GM12878 (cell line): ENCODE measurements at regions not wholly inside any gene's neighbourhood (a gene's known extent, or its start where the extent isn't known, plus 50 kb on each side); places are given as distances from the start of the nearest gene placed in this dataset.

Experiments used
- ATAC-seq: fragments of 200-7000 bp; cut with Tn5 transposase; 3 replicates; pipeline ENCODE4 v1.9.1; 2020; ENCODE audit warnings: mild to moderate bottlenecking, moderate library complexity
- BruUV-seq: library from RNA; stranded (reverse); fragments of 400-500 nt; replicated peaks from 2 replicates; lab custom pipeline; 2021; lab: Mats Ljungman, UMichigan
- CTCF ChIA-PET: fragments of 300-600 bp; sonication (Branson Sonifier 250); formaldehyde crosslinking; extraction: SDS; loops from one replicate; lab custom pipeline; 2021; ENCODE audit warnings: inconsistent platforms; lab: Yijun Ruan, JAX
- POLR2A ChIA-PET: fragments of 350-600 bp; formaldehyde crosslinking; extraction: SDS; loops from one replicate; lab custom pipeline; 2021; ENCODE audit warnings: inconsistent platforms; lab: Charles Lee
- RAD21 ChIA-PET: fragments of 300-600 bp; sonication (Branson Sonifier 250); formaldehyde crosslinking; loops from one replicate; lab custom pipeline; 2023; ENCODE audit warnings: antibody characterized with exemption; ENCODE audit not compliant: unreplicated experiment; lab: Charles Lee
- SMC1A ChIA-PET: fragments of 300-600 bp; sonication (Branson Sonifier 250); formaldehyde crosslinking; loops from one replicate; lab custom pipeline; 2023; ENCODE audit not compliant: unreplicated experiment, uncharacterized antibody; lab: Charles Lee
- DNase-seq: peaks from one replicate; pipeline ENCODE4 v3.0.0-alpha.2; 2011; ENCODE audit warnings: low read depth, low spot score
- FAIRE-seq: peaks from 3 replicates; lab custom pipeline; 2011; peaks lifted over from hg19 to GRCh38; lab: Jason Lieb, UNC
- H2AFZ ChIP-seq: 2 replicates; pipeline ENCODE4 v1.6.0; 2011; ENCODE audit warnings: low read depth, low read length, control low read depth; ENCODE audit not compliant: control insufficient read depth
- H3K27ac ChIP-seq: 2 replicates; pipeline ENCODE4 v1.5.1; 2011; ENCODE audit warnings: control low read depth; ENCODE audit not compliant: control insufficient read depth, insufficient read depth
- H3K27me3 ChIP-seq, 2 experiments: replicated peaks in 1 of 2; 2 replicates each; pipeline versions ENCODE4 v1.6.0 to v1.6.1; 2011; ENCODE audit warnings: low read length in 1 of 2; ENCODE audit not compliant: control insufficient read depth in 2 of 2, insufficient read depth in 2 of 2
- H3K36me3 ChIP-seq, 2 experiments: 2 replicates each; pipeline ENCODE4 v1.5.1; 2011; ENCODE audit warnings: low read length in 1 of 2; ENCODE audit not compliant: control insufficient read depth in 2 of 2, insufficient read depth in 2 of 2
- H3K4me1 ChIP-seq: 2 replicates; pipeline ENCODE4 v1.6.1; 2011; ENCODE audit warnings: mild to moderate bottlenecking, low read length, moderate library complexity, mixed read lengths; ENCODE audit not compliant: control insufficient read depth, insufficient read depth
- H3K4me2 ChIP-seq: 2 replicates; pipeline ENCODE4 v1.6.0; 2011; ENCODE audit warnings: control low read depth; ENCODE audit not compliant: control insufficient read depth, insufficient read depth
- H3K4me3 ChIP-seq: fragments of 200-600 bp; sonication (generic); 2 replicates; pipeline ENCODE4 v1.5.1; 2016
- H3K79me2 ChIP-seq: 2 replicates; pipeline ENCODE4 v1.6.0; 2011; ENCODE audit warnings: low read length; ENCODE audit not compliant: control insufficient read depth, insufficient read depth
- H3K9ac ChIP-seq: 2 replicates; pipeline ENCODE4 v1.8.0; 2011; ENCODE audit warnings: low read length, control low read depth, mixed read lengths; ENCODE audit not compliant: control insufficient read depth, insufficient read depth
- H3K9me3 ChIP-seq: replicated peaks from 3 replicates; pipeline ENCODE4 v1.5.1; 2011; ENCODE audit warnings: mild to moderate bottlenecking, low read length; ENCODE audit not compliant: control insufficient read depth, insufficient read depth
- H4K20me1 ChIP-seq: 2 replicates; pipeline ENCODE4 v1.6.0; 2011; ENCODE audit not compliant: control insufficient read depth, insufficient read depth
- EED ChIP-seq: sonication (generic); IDR thresholded peaks from 2 replicates; pipeline ENCODE4 v1.6.1; 2016; ENCODE audit warnings: antibody characterized with exemption, low read depth
- IKZF1 ChIP-seq: fragments of 450-650 bp; conservative IDR thresholded peaks from 2 replicates; pipeline ENCODE4 v1.6.1; 2017; ENCODE audit warnings: antibody characterized with exemption, mild to moderate bottlenecking
- IRF3 ChIP-seq: fragments of 450-650 bp; IDR thresholded peaks from 2 replicates; pipeline ENCODE4 v1.6.1; 2014; ENCODE audit warnings: mild to moderate bottlenecking
- MTA2 ChIP-seq: fragments of 450-650 bp; IDR thresholded peaks from 2 replicates; pipeline ENCODE4 v1.6.1; 2016; ENCODE audit warnings: low read depth, mild to moderate bottlenecking, moderate library complexity
- NFYA ChIP-seq: IDR thresholded peaks from 2 replicates; pipeline ENCODE4 v1.6.1; 2011; ENCODE audit warnings: low read depth, mild to moderate bottlenecking, low read length, improper control_type of control experiment, borderline replicate concordance
- RELA ChIP-seq: fragments of 450-650 bp; IDR thresholded peaks from 2 replicates; pipeline ENCODE4 v1.8.0; 2014; ENCODE audit warnings: borderline replicate concordance; ENCODE audit not compliant: partially characterized antibody
- SREBF2 ChIP-seq: IDR thresholded peaks from 2 replicates; pipeline ENCODE4 v1.6.1; 2012; ENCODE audit warnings: mild to moderate bottlenecking, low read length
- ZSCAN29 ChIP-seq: fragments of 450-650 bp; IDR thresholded peaks from 2 replicates; pipeline ENCODE4 v1.6.1; 2017; ENCODE audit warnings: mild to moderate bottlenecking, moderate library complexity
- WGBS: methylation state at CpG from one replicate; pipeline ENCODE4 v1.1.6; 2016; ENCODE audit warnings: low lambda C conversion rate; ENCODE audit not compliant: insufficient replicate concordance, insufficient coverage; ENCODE audit errors: missing lambda C conversion rate; 5-methylcytosine and 5-hydroxymethylcytosine counted together
- in situ Hi-C: fragments of 300-500 bp; cut with MboI; formaldehyde crosslinking; loops from 9 replicates; pipeline ENCODE4 v1.14.3; 2018; ENCODE audit warnings: mixed read lengths
- intact Hi-C: fragments of 100-400 bp; cut with micrococcal nuclease; formaldehyde crosslinking; loops from one replicate; pipeline ENCODE4 v1.14.2; 2022; ENCODE audit not compliant: unreplicated experiment
- TF ChIP-seq, protein P1 (sequence below): fragments of 150-350 bp; IDR thresholded peaks from 2 replicates; pipeline ENCODE4 v1.6.1; 2016; ENCODE audit warnings: low read depth, low read length
- TF ChIP-seq, protein P2 (sequence below): IDR thresholded peaks from 2 replicates; pipeline ENCODE4 v1.6.1; 2012; ENCODE audit warnings: low read depth, low read length, improper control_type of control experiment

GRCh38 chr18:61261870-61262269 is 71.4 kb upstream of the CDH20 start:
- BruUV-seq = no TSS peak
- Histone ChIP-seq H3K27ac (no peak overlapping the region), H3K4me3 (no peak overlapping the region), H3K27me3 (no peaks in the 10 kb centered on the region), H2AFZ (no peak overlapping the region), H3K9ac (no peak overlapping the region), H3K79me2 (no peaks in the 10 kb centered on the region), H3K4me2 (no peak overlapping the region), H4K20me1 (no peaks in the 10 kb centered on the region), H3K9me3 (no peaks in the 10 kb centered on the region; the same call in 2 of the 3 replicates), H3K36me3 (no peaks in the 10 kb centered on the region), H3K4me1 (no peaks in the 10 kb centered on the region)
- ChIA-PET RAD21 (no interaction called here), CTCF (no interaction called here), SMC1A (no interaction called here), POLR2A (no interaction called here)
- WGBS = 13% methylated on average over 2 of the region's 2 CpGs
- DNase-seq (no peak), FAIRE-seq (no peak), ATAC-seq (no peak)
- intact Hi-C loops (no loop called here), in situ Hi-C loops (no loop called here)
- TF ChIP-seq MTA2 (no peak), IRF3 (no peak), SREBF2 (no peak), RELA (no peak), EED (no peak), ZSCAN29 (no peak), NFYA (no peak), IKZF1 (no peak)
- TF ChIP-seq, protein P1, sequence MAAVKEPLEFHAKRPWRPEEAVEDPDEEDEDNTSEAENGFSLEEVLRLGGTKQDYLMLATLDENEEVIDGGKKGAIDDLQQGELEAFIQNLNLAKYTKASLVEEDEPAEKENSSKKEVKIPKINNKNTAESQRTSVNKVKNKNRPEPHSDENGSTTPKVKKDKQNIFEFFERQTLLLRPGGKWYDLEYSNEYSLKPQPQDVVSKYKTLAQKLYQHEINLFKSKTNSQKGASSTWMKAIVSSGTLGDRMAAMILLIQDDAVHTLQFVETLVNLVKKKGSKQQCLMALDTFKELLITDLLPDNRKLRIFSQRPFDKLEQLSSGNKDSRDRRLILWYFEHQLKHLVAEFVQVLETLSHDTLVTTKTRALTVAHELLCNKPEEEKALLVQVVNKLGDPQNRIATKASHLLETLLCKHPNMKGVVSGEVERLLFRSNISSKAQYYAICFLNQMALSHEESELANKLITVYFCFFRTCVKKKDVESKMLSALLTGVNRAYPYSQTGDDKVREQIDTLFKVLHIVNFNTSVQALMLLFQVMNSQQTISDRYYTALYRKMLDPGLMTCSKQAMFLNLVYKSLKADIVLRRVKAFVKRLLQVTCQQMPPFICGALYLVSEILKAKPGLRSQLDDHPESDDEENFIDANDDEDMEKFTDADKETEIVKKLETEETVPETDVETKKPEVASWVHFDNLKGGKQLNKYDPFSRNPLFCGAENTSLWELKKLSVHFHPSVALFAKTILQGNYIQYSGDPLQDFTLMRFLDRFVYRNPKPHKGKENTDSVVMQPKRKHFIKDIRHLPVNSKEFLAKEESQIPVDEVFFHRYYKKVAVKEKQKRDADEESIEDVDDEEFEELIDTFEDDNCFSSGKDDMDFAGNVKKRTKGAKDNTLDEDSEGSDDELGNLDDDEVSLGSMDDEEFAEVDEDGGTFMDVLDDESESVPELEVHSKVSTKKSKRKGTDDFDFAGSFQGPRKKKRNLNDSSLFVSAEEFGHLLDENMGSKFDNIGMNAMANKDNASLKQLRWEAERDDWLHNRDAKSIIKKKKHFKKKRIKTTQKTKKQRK = no peak
- TF ChIP-seq, protein P2, sequence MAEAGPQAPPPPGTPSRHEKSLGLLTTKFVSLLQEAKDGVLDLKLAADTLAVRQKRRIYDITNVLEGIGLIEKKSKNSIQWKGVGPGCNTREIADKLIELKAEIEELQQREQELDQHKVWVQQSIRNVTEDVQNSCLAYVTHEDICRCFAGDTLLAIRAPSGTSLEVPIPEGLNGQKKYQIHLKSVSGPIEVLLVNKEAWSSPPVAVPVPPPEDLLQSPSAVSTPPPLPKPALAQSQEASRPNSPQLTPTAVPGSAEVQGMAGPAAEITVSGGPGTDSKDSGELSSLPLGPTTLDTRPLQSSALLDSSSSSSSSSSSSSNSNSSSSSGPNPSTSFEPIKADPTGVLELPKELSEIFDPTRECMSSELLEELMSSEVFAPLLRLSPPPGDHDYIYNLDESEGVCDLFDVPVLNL = no peak
